ENCODE measurements at regions not wholly inside any gene's neighbourhood (a gene's known extent, or its start where the extent isn't known, plus 50 kb on each side); places are given as distances from the start of the nearest gene placed in this dataset.

GRCh38 chr15:92339361-92339760 lies 54.3 kb upstream of the ST8SIA2 start:
- TF ChIP-seq POLR2AphosphoS5 (IDR thresholded peaks at IDR 0.05; ENCODE audit: low read depth, low read length) (no peak), REST (IDR thresholded peaks at IDR 0.05; ENCODE audit: insufficient read depth in 1 of 2, low read depth in 2 of 2, low read length in 2 of 2) (no peak), TAF1 (IDR thresholded peaks at IDR 0.05; ENCODE audit: borderline replicate concordance, insufficient read depth, low read length) (no peak)

All from PFSK-1 (cell line).